ENCODE measurements at regions not wholly inside any gene's neighbourhood (a gene's known extent, or its start where the extent isn't known, plus 50 kb on each side); places are given as distances from the start of the nearest gene placed in this dataset.

GRCh38 chr3:62982795-62983455, 107.7 kb upstream of the CADPS start:
- no peak for DNase-seq

GRCh38 chr3:62986061-62986460, 110.8 kb upstream of the CADPS start:
- no peak for DNase-seq

- DNase-seq, result no peak
Observed at GRCh38 chr3:62987721-62988120, 112.5 kb upstream of the CADPS start.

GRCh38 chr3:62990704-62991413, 115.6 kb upstream of the CADPS start:
- DNase-seq, result no peak

- no peak for DNase-seq
Observed at GRCh38 chr3:62992520-62992919, 117.3 kb upstream of the CADPS start.

- no peak for DNase-seq
Observed at GRCh38 chr3:62995119-62995518, 119.9 kb upstream of the CADPS start.

GRCh38 chr3:62995530-62995929, 120.3 kb upstream of the CADPS start:
- DNase-seq, result no peak

GRCh38 chr3:62997369-62997768, 122.2 kb upstream of the CADPS start:
- DNase-seq, result no peak

GRCh38 chr3:62999158-62999557, 123.9 kb upstream of the CADPS start:
- DNase-seq, result no peak

GRCh38 chr3:62999791-63000190, 124.6 kb upstream of the CADPS start:
- no peak for DNase-seq

- no peak for DNase-seq
Observed at GRCh38 chr3:63004448-63004847, 129.2 kb upstream of the CADPS start.

GRCh38 chr3:63015614-63016309, 140.5 kb upstream of the CADPS start:
- DNase-seq, result peak; percentile 7

- no peak for DNase-seq
Observed at GRCh38 chr3:63022114-63022513, 146.9 kb upstream of the CADPS start.

GRCh38 chr3:63026722-63027121, 151.5 kb upstream of the CADPS start:
- no peak for DNase-seq

- no peak for DNase-seq
Observed at GRCh38 chr3:63029326-63029725, 154.1 kb upstream of the CADPS start.

GRCh38 chr3:63029921-63030320, 154.7 kb upstream of the CADPS start:
- DNase-seq, result no peak

- DNase-seq, result no peak
Observed at GRCh38 chr3:63030666-63031065, 155.4 kb upstream of the CADPS start.

GRCh38 chr3:63032881-63033280, 157.7 kb upstream of the CADPS start:
- no peak for DNase-seq

GRCh38 chr3:63034101-63034500, 158.9 kb upstream of the CADPS start:
- no peak for DNase-seq

GRCh38 chr3:63037116-63037515, 161.9 kb upstream of the CADPS start:
- no peak for DNase-seq

GRCh38 chr3:63042833-63043232, 167.6 kb upstream of the CADPS start:
- no peak for DNase-seq

- DNase-seq, result no peak
Observed at GRCh38 chr3:63043631-63044030, 168.4 kb upstream of the CADPS start.

- no peak for DNase-seq
Observed at GRCh38 chr3:63046152-63046551, 170.9 kb upstream of the CADPS start.

GRCh38 chr3:63046580-63046979, 171.4 kb upstream of the CADPS start:
- DNase-seq, result no peak
